GM21529 (cell line): ENCODE measurements at regions not wholly inside any gene's neighbourhood (a gene's known extent, or its start where the extent isn't known, plus 50 kb on each side); places are given as distances from the start of the nearest gene placed in this dataset.
"Not testable (repeated sequence)": the region's sequence is repeated elsewhere in the genome, so short reads cannot be mapped to it uniquely, and the experiment has no call there.

Source experiments
- ATAC-seq: cut with Tn5 transposase; IDR thresholded peaks from one replicate; pipeline ENCODE4 v1.9.1; 2021; ENCODE audit not compliant: unreplicated experiment

- ATAC-seq, result no peak
These were observed 404.9 kb downstream of the TMEM182 start for GRCh38 chr2:103166456-103167324.

- no peak for ATAC-seq
These were observed 405.8 kb downstream of the TMEM182 start for GRCh38 chr2:103167599-103167998.

- no peak for ATAC-seq
These were observed 408.0 kb downstream of the TMEM182 start for GRCh38 chr2:103169861-103170260.

- ATAC-seq, result no peak
These were observed 411.0 kb downstream of the TMEM182 start for GRCh38 chr2:103172821-103173220.

- no peak for ATAC-seq
These were observed 412.9 kb downstream of the TMEM182 start for GRCh38 chr2:103174711-103175110.

- no peak for ATAC-seq
These were observed 414.6 kb downstream of the TMEM182 start for GRCh38 chr2:103176294-103176915.

GRCh38 chr2:103179798-103180197 is 418.0 kb downstream of the TMEM182 start:
- ATAC-seq, result no peak

GRCh38 chr2:103183061-103183460 is 421.2 kb downstream of the TMEM182 start:
- no peak for ATAC-seq

GRCh38 chr2:103196802-103197201 is 435.0 kb downstream of the TMEM182 start:
- ATAC-seq, result no peak

GRCh38 chr2:103200774-103201173 is 438.9 kb downstream of the TMEM182 start:
- ATAC-seq, result not testable (repeated sequence)

- ATAC-seq, result no peak
These were observed 447.1 kb downstream of the TMEM182 start for GRCh38 chr2:103208916-103209315.

GRCh38 chr2:103213028-103213542 is 451.3 kb downstream of the TMEM182 start:
- ATAC-seq, result no peak

GRCh38 chr2:103218516-103218915 is 456.7 kb downstream of the TMEM182 start:
- ATAC-seq, result no peak

- ATAC-seq, result no peak
These were observed 457.6 kb downstream of the TMEM182 start for GRCh38 chr2:103219398-103219797.

GRCh38 chr2:103222969-103223368 is 461.1 kb downstream of the TMEM182 start:
- ATAC-seq, result no peak

- no peak for ATAC-seq
These were observed 469.0 kb downstream of the TMEM182 start for GRCh38 chr2:103230796-103231195.

GRCh38 chr2:103232865-103233264 is 471.0 kb downstream of the TMEM182 start:
- ATAC-seq, result no peak

GRCh38 chr2:103233691-103234090 is 471.9 kb downstream of the TMEM182 start:
- no peak for ATAC-seq

GRCh38 chr2:103235283-103235682 is 473.5 kb downstream of the TMEM182 start:
- no peak for ATAC-seq

GRCh38 chr2:103249462-103249861 is 487.6 kb downstream of the TMEM182 start:
- no peak for ATAC-seq

GRCh38 chr2:103252781-103253180 is 490.9 kb downstream of the TMEM182 start:
- no peak for ATAC-seq

- no peak for ATAC-seq
These were observed 492.8 kb downstream of the TMEM182 start for GRCh38 chr2:103254611-103255010.
